B cell (primary cell): ENCODE measurements at regions not wholly inside any gene's neighbourhood (a gene's known extent, or its start where the extent isn't known, plus 50 kb on each side); places are given as distances from the start of the nearest gene placed in this dataset.

Experiments
- ATAC-seq: fragments of 200-7000 bp; cut with Tn5 transposase; one replicate; pipeline ENCODE4 v1.10.0; 2021; ENCODE audit warnings: low read depth, mild to moderate bottlenecking, moderate number of reproducible peaks, moderate library complexity
- CTCF ChIA-PET: fragments of 350-600 bp; sonication (Branson Sonifier 250); formaldehyde crosslinking; loops from one replicate; lab custom pipeline; 2021; ENCODE audit warnings: antibody characterized with exemption, inconsistent platforms; lab: Charles Lee
- POLR2A ChIA-PET: fragments of 350-600 bp; sonication (Branson Sonifier 250); formaldehyde crosslinking; loops from one replicate; lab custom pipeline; 2021; ENCODE audit warnings: antibody characterized with exemption; lab: Charles Lee
- DNase-seq: peaks from one replicate; pipeline ENCODE4 v3.0.0; 2013
- H2AFZ ChIP-seq: 2 replicates; pipeline ENCODE4 v1.6.1; 2012; ENCODE audit warnings: mild to moderate bottlenecking, low read depth, low read length; ENCODE audit not compliant: insufficient read depth, poor library complexity, severe bottlenecking
- H3K27ac ChIP-seq, 2 donors: 1 replicate in 1 of 2; 2 replicates in 1 of 2; pipeline ENCODE4 v1.5.1; 2012 to 2013; ENCODE audit warnings: low read length in 2 of 2, mild to moderate bottlenecking in 2 of 2, moderate library complexity in 1 of 2
- H3K27me3 ChIP-seq, 4 experiments: fragments of 200-600 bp in 1 of 4; sonication (generic) in 1 of 4; replicated peaks in 1 of 4; 1 replicate in 2 of 4; 2 replicates in 2 of 4; pipeline versions ENCODE4 v1.6.1 to v1.7.0; 2013 to 2016; ENCODE audit warnings: low read length in 3 of 4, mild to moderate bottlenecking in 2 of 4, mixed read lengths in 1 of 4, moderate library complexity in 1 of 4; ENCODE audit not compliant: insufficient read depth in 4 of 4, control insufficient read depth in 3 of 4; ENCODE audit errors: control extremely low read depth in 1 of 4
- H3K36me3 ChIP-seq, 2 experiments: replicated peaks in 1 of 2; 1 replicate in 1 of 2; 2 replicates in 1 of 2; pipeline versions ENCODE4 v1.6.1 to v1.7.1; 2013; ENCODE audit warnings: low read length in 1 of 2; ENCODE audit not compliant: insufficient read depth in 2 of 2, control insufficient read depth in 1 of 2; ENCODE audit errors: control extremely low read depth in 1 of 2, extremely low read depth in 1 of 2
- H3K4me1 ChIP-seq, 2 donors: fragments of 200-600 bp in 1 of 2; sonication (generic) in 1 of 2; 1 replicate in 1 of 2; 2 replicates in 1 of 2; pipeline versions ENCODE4 v1.5.1 to v1.6.1; 2013 to 2017; ENCODE audit warnings: low read length in 2 of 2; ENCODE audit not compliant: control insufficient read depth in 2 of 2, insufficient read depth in 2 of 2
- H3K4me2 ChIP-seq: replicated peaks from 2 replicates; pipeline ENCODE3; 2012; ENCODE audit warnings: mild to moderate bottlenecking, low read depth, low read length; ENCODE audit not compliant: poor library complexity, severe bottlenecking
- H3K4me3 ChIP-seq, 5 experiments: fragments of 200-600 bp in 1 of 5; sonication (generic) in 1 of 5; 1 replicate in 3 of 5; 2 replicates in 2 of 5; pipeline versions ENCODE4 v1.5.1 to v1.7.0; 2011 to 2016; ENCODE audit warnings: low read length in 4 of 5, mild to moderate bottlenecking in 4 of 5, low read depth in 2 of 5, control low read depth in 1 of 5, moderate library complexity in 1 of 5; ENCODE audit not compliant: insufficient read depth in 1 of 5; ENCODE audit errors: control extremely low read depth in 1 of 5, extremely low read depth in 1 of 5
- H3K79me2 ChIP-seq: fragments of 200-600 bp; sonication (generic); one replicate; pipeline ENCODE4 v1.6.0; 2016; ENCODE audit warnings: low read length; ENCODE audit not compliant: control insufficient read depth, insufficient read depth
- H3K9ac ChIP-seq: fragments of 200-600 bp; sonication (generic); 2 replicates; pipeline ENCODE4 v1.6.1; 2017; ENCODE audit warnings: mild to moderate bottlenecking, low read length, moderate library complexity
- H3K9me3 ChIP-seq, 3 donors: one replicate each; pipeline versions ENCODE4 v1.6.1 to v1.7.1; 2013; ENCODE audit warnings: low read length in 2 of 3; ENCODE audit not compliant: control insufficient read depth in 2 of 3, insufficient read depth in 1 of 3; ENCODE audit errors: control extremely low read depth in 1 of 3
- H4K20me1 ChIP-seq: 2 replicates; pipeline ENCODE4 v1.6.0; 2012; ENCODE audit warnings: mild to moderate bottlenecking, low read length; ENCODE audit not compliant: insufficient read depth, control insufficient read depth, poor library complexity, severe bottlenecking
- H3K27ac Mint-ChIP-seq: one replicate; pipeline ENCODE4 v1.8.0; 2021; ENCODE audit warnings: mixed read lengths
- H3K27me3 Mint-ChIP-seq: one replicate; pipeline ENCODE4 v1.8.0; 2021; ENCODE audit warnings: mixed read lengths
- H3K4me1 Mint-ChIP-seq: one replicate; pipeline ENCODE4 v1.8.0; 2021; ENCODE audit warnings: mixed read lengths
- H3K4me3 Mint-ChIP-seq: one replicate; pipeline ENCODE4 v1.8.0; 2021; ENCODE audit warnings: mixed read lengths
- H3K9me3 Mint-ChIP-seq: one replicate; pipeline ENCODE4 v1.8.0; 2022; ENCODE audit warnings: mixed read lengths; ENCODE audit not compliant: insufficient read depth
- CTCF ChIP-seq: fragments of 200-600 bp; IDR thresholded peaks from one replicate; pipeline ENCODE4 v1.8.0; 2022; ENCODE audit warnings: antibody characterized with exemption, mild to moderate bottlenecking
- EZH2 ChIP-seq: IDR thresholded peaks from 2 replicates; pipeline ENCODE4 v1.6.1; 2012; ENCODE audit warnings: borderline replicate concordance, low read depth, mild to moderate bottlenecking, moderate library complexity, low read length; ENCODE audit not compliant: insufficient read depth, poor library complexity, severe bottlenecking
- WGBS: methylation state at CpG from one replicate; pipeline ENCODE4 v1.1.5; 2013; ENCODE audit warnings: missing lambda C conversion rate; ENCODE audit not compliant: insufficient coverage; 5-methylcytosine and 5-hydroxymethylcytosine counted together
- intact Hi-C: fragments of 100-400 bp; cut with micrococcal nuclease; formaldehyde crosslinking; loops from one replicate; pipeline ENCODE4 v1.10.0; 2022

GRCh38 chr5:115453391-115454095 lies 91.0 kb downstream of the FEM1C start:
- intact Hi-C loops, result no loop called here
- Histone ChIP-seq H3K79me2 (no peaks in the 10 kb centered on the region), H3K36me3 (no peaks in the 10 kb centered on the region), H3K4me2 (no peak overlapping the region), H3K9ac (no peak overlapping the region), H2AFZ (no peak overlapping the region), H3K27me3 (peaks cover 0 to 6% (median 0%) of the 10 kb centered on the region in 4 experiments), H3K27ac (no peak overlapping the region), H3K9me3 (no peaks in the 10 kb centered on the region), H3K4me1 (no peaks in the 10 kb centered on the region), H4K20me1 (no peaks in the 10 kb centered on the region), H3K4me3 (no peak overlapping the region)
- H3K4me1 Mint-ChIP-seq, result no peaks in the 10 kb centered on the region
- no peaks in the 10 kb centered on the region for H3K9me3 Mint-ChIP-seq
- ChIA-PET POLR2A (no interaction called here), CTCF (no interaction called here)
- ATAC-seq (no peak), DNase-seq (no peak)
- H3K27me3 Mint-ChIP-seq, result peaks cover 3% of the 10 kb centered on the region
- WGBS, result 84% methylated on average over 2 of the region's 2 CpGs
- no peak for TF ChIP-seq CTCF
- H3K4me3 Mint-ChIP-seq, result no peak overlapping the region
- no peak overlapping the region for H3K27ac Mint-ChIP-seq

- H3K36me3 ChIP-seq, result no peaks in the 10 kb centered on the region
- H4K20me1 ChIP-seq, result no peaks in the 10 kb centered on the region
- DNase-seq (no peak), ATAC-seq (no peak)
- ChIA-PET CTCF (no interaction called here), POLR2A (interaction anchor here (0.6 kb wide), 1 partner anchor 51 kb away, joined by 3 read pairs; no protein-coding TSS in a partner anchor)
- WGBS, result 100% methylated on average over 1 of the region's 2 CpGs
- no peak overlapping the region for H3K27ac Mint-ChIP-seq
- no peaks in the 10 kb centered on the region for H3K4me1 ChIP-seq
- H2AFZ ChIP-seq, result no peak overlapping the region
- no peak overlapping the region for H3K4me2 ChIP-seq
- H3K79me2 ChIP-seq, result no peaks in the 10 kb centered on the region
- no peak overlapping the region for H3K27ac ChIP-seq
- TF ChIP-seq CTCF (no peak), EZH2 (no peak)
- no peaks in the 10 kb centered on the region for H3K9me3 ChIP-seq
- peaks cover 0 to 4% (median 0%) of the 10 kb centered on the region in 4 experiments for H3K27me3 ChIP-seq
- H3K9me3 Mint-ChIP-seq, result no peaks in the 10 kb centered on the region
- H3K9ac ChIP-seq, result no peak overlapping the region
- intact Hi-C loops, result no loop called here
- no peak overlapping the region for H3K4me3 ChIP-seq
- H3K4me1 Mint-ChIP-seq, result no peaks in the 10 kb centered on the region
- H3K4me3 Mint-ChIP-seq, result no peak overlapping the region
- peaks cover 3% of the 10 kb centered on the region for H3K27me3 Mint-ChIP-seq
Measured at GRCh38 chr5:115452536-115453235, 91.9 kb downstream of the FEM1C start.
